H1 (cell line): ENCODE measurements at regions not wholly inside any gene's neighbourhood (a gene's known extent, or its start where the extent isn't known, plus 50 kb on each side); places are given as distances from the start of the nearest gene placed in this dataset.

ENCODE experiments used
- ATF3 ChIP-seq: IDR thresholded peaks from 2 replicates; pipeline ENCODE4 v1.6.1; 2011; ENCODE audit warnings: low read depth, mild to moderate bottlenecking, low read length; ENCODE audit not compliant: insufficient read depth
- CBX5 ChIP-seq: fragments of 300-800, 300-1000 bp; sonication (generic); IDR thresholded peaks from 2 replicates; pipeline ENCODE4 v1.7.1; 2016; ENCODE audit warnings: antibody characterized with exemption, low read length, low read depth
- CHD2 ChIP-seq: IDR thresholded peaks from 2 replicates; pipeline ENCODE4 v1.6.1; 2012; ENCODE audit warnings: low read length, improper control_type of control experiment
- CTCF ChIP-seq, 3 experiments: IDR thresholded peaks; 1 replicate in 2 of 3; 2 replicates in 1 of 3; pipeline versions ENCODE4 v1.5.1 to v1.6.1; 2011; ENCODE audit warnings: low read length in 3 of 3, mild to moderate bottlenecking in 3 of 3, inconsistent platforms in 2 of 3, low read depth in 1 of 3, moderate library complexity in 1 of 3; ENCODE audit not compliant: insufficient read depth in 1 of 3; ENCODE audit errors: control extremely low read depth in 1 of 3
- EZH2 ChIP-seq: fragments of 200-600 bp; sonication (generic); IDR thresholded peaks from 2 replicates; pipeline ENCODE4 v1.7.1; 2012; ENCODE audit warnings: low read depth, mild to moderate bottlenecking, moderate library complexity, low read length, inconsistent platforms; ENCODE audit not compliant: severe bottlenecking
- HDAC6 ChIP-seq: IDR thresholded peaks from one replicate; pipeline ENCODE4 v1.7.1; 2012; ENCODE audit warnings: low read depth, mild to moderate bottlenecking, inconsistent platforms, low read length, moderate library complexity
- KDM5A ChIP-seq: fragments of 200-600 bp; IDR thresholded peaks from 2 replicates; pipeline ENCODE4 v1.7.1; 2012; ENCODE audit warnings: mild to moderate bottlenecking, low read length, inconsistent platforms, mixed read lengths
- MAX ChIP-seq: IDR thresholded peaks from 2 replicates; pipeline ENCODE4 v1.6.1; 2012; ENCODE audit warnings: inconsistent platforms
- NRF1 ChIP-seq: IDR thresholded peaks from 2 replicates; pipeline ENCODE4 v1.6.1; 2011; ENCODE audit warnings: mild to moderate bottlenecking, low read depth, low read length, improper control_type of control experiment
- POLR2AphosphoS5 ChIP-seq: IDR thresholded peaks from 2 replicates; pipeline ENCODE4 v1.6.1; 2011; ENCODE audit warnings: low read depth, low read length
- SIN3A ChIP-seq, 2 experiments: IDR thresholded peaks in 1 of 2; conservative IDR thresholded peaks in 1 of 2; 2 replicates each; pipeline ENCODE4 v1.6.1; 2011 to 2012; ENCODE audit warnings: low read length in 2 of 2, improper control_type of control experiment in 1 of 2, low read depth in 1 of 2, mild to moderate bottlenecking in 1 of 2
- TAF1 ChIP-seq: IDR thresholded peaks from 2 replicates; pipeline ENCODE4 v1.6.1; 2011; ENCODE audit warnings: mild to moderate bottlenecking, low read depth, low read length
- TBP ChIP-seq: IDR thresholded peaks from 2 replicates; pipeline ENCODE4 v1.6.1; 2011; ENCODE audit warnings: low read depth, low read length, improper control_type of control experiment

GRCh38 chr13:72379581-72379980, 347.8 kb downstream of the MZT1 start:
- TF ChIP-seq CBX5 (no peak), MAX (no peak), CTCF (IDR thresholded peaks at IDR 0.05; ENCODE audit: control extremely low read depth in 1 of 3, insufficient read depth in 1 of 3, low read depth in 1 of 3, low read length in 3 of 3) (no peak), POLR2AphosphoS5 (no peak), SIN3A (conservative IDR thresholded peaks at IDR 0.05 in 1 of 2, IDR thresholded peaks at IDR 0.05 in 1 of 2; ENCODE audit: low read depth in 1 of 2, low read length in 2 of 2) (no peak), KDM5A (no peak), CHD2 (no peak), ATF3 (no peak), TBP (no peak), HDAC6 (no peak), EZH2 (no peak), TAF1 (no peak), NRF1 (no peak)
